ENCODE measurements at regions not wholly inside any gene's neighbourhood (a gene's known extent, or its start where the extent isn't known, plus 50 kb on each side); places are given as distances from the start of the nearest gene placed in this dataset.

DNA sequence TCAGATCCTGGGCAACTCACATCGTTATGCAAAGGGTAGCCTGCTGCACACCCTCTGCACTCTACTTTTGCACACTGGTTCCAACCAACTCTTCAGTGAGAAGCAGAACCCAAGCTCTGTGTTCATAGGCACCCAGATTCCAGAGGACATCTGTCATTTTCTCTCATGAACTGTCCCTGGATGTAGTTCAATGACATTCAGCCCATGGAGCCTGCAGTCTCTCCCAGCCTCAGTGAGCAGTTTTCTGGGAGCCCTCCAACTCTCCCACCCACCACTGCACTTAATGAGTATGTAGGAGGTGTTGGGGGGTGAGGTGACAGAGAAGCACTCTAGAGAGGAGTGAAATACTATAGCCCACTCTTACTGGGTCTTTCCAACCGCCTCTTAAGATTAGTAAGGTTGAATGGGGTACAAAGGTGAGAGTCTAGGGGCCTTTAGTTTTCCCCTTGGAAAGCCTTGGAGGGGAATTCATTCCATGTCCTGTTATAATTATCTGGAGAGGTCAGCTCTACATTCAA lies 58.1 kb upstream of the APOBEC4 start:
- no peak for DNase-seq

DNA sequence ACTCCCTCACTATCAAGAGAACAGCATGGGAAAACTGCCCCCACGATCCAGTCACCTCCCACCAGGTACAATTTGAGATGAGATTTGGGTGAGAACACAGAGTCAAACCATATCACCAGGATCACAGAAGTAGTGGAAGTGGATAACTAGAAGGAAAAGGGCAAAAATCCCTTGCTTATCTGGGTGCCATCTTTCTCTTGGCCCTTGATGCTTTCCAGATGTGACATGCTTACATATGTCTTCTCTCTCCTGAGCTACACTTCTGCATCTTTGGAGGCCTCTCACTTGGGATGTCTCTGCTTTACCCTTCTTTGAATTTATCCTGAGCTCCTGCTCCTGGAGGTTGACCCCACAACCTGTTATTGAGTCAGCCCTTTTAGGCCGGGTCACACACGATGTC lies 57.6 kb upstream of the APOBEC4 start:
- no peak for DNase-seq

DNA sequence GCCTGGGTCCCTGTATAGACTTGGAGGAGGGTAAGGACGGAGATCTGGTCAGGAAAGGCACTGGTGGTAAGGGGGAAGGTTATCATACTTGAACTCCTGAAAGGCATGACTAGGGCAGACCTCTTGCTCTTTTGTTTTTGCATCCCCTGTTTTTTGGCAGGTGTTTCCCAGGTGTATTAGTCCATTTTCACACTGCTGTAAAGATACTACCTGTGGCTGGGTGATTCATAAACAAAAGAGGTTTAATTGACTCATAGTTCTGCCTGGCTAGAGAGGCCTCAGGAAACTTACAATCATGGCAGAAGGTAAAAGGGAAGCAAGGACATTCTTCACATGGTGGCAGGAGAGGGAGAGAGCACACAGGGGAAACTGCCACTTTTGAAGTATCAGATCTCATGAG lies 57.2 kb upstream of the APOBEC4 start:
- no peak for DNase-seq

DNA sequence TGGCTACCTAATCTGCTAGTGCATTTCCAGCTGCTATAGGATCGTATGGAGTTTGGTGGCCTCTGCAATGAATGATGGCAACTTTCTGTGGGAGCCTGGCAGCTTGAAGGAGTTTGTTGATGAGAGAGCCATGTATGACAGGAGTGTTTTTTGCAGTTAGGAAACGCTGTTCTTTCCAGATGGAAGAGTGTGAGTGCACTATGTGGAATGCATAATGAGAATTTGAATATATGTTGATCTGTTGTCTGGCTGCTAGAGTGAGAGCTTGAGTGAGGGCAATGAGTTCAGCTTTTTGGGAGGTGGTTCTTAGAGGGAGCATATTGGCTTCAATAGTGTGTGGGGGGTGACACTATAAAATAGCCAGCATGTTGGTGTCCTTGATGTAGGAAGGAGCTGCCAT lies 51.0 kb upstream of the APOBEC4 start:
- DNase-seq, result no peak

Measured in fibroblast of skin of right quadriceps (primary cell).